GM23248 (cell line): ENCODE measurements at regions not wholly inside any gene's neighbourhood (a gene's known extent, or its start where the extent isn't known, plus 50 kb on each side); places are given as distances from the start of the nearest gene placed in this dataset.

Source experiments
- EZH2 ChIP-seq: fragments of 200-600 bp; sonication (generic); IDR thresholded peaks from 2 replicates; pipeline ENCODE4 v1.6.1; 2018; ENCODE audit warnings: antibody characterized with exemption, mild to moderate bottlenecking; ENCODE audit not compliant: insufficient read depth, poor library complexity, severe bottlenecking
- EZH2phosphoT487 ChIP-seq: fragments of 200-600 bp; sonication (generic); IDR thresholded peaks from 2 replicates; pipeline ENCODE4 v1.6.1; 2018; ENCODE audit warnings: antibody characterized with exemption, moderate library complexity, mild to moderate bottlenecking, low read depth; ENCODE audit not compliant: insufficient read depth

GRCh38 chr6:105509506-105510331, 106.8 kb upstream of the PREP start:
- TF ChIP-seq EZH2phosphoT487, result no peak
- no peak for TF ChIP-seq EZH2
